HUES64 (cell line): ENCODE measurements at regions not wholly inside any gene's neighbourhood (a gene's known extent, or its start where the extent isn't known, plus 50 kb on each side); places are given as distances from the start of the nearest gene placed in this dataset.
A peak's percentile ranks its signal among the peaks of the same experiment; 100 is the strongest.
"Not testable (repeated sequence)": the region's sequence is repeated elsewhere in the genome, so short reads cannot be mapped to it uniquely, and the experiment has no call there.

Source experiments
- H3K27ac ChIP-seq: 2 replicates; pipeline ENCODE4 v1.7.0; 2013; ENCODE audit warnings: low read depth, low read length, inconsistent platforms
- H3K27me3 ChIP-seq: 2 replicates; pipeline ENCODE4 v1.6.1; 2013; ENCODE audit warnings: mild to moderate bottlenecking, low read length; ENCODE audit not compliant: insufficient read depth
- H3K36me3 ChIP-seq: 2 replicates; pipeline ENCODE4 v1.6.1; 2013; ENCODE audit warnings: mild to moderate bottlenecking, low read length; ENCODE audit not compliant: insufficient read depth
- H3K4me1 ChIP-seq: 2 replicates; pipeline ENCODE4 v1.6.1; 2013; ENCODE audit warnings: mild to moderate bottlenecking, low read length, moderate library complexity; ENCODE audit not compliant: insufficient read depth
- H3K4me3 ChIP-seq: 2 replicates; pipeline ENCODE4 v1.5.1; 2013; ENCODE audit warnings: mild to moderate bottlenecking, low read length, moderate library complexity
- H3K9ac ChIP-seq: 2 replicates; pipeline ENCODE4 v1.6.1; 2013; ENCODE audit warnings: mild to moderate bottlenecking, low read depth, low read length
- H3K9me3 ChIP-seq: 2 replicates; pipeline ENCODE4 v1.6.1; 2013; ENCODE audit warnings: low read depth, low read length; ENCODE audit not compliant: insufficient read depth
- WGBS: fragments of 150-250, 120-280 bp; methylation state at CpG from one replicate; pipeline ENCODE4 v1.1.7; 2013; ENCODE audit warnings: missing lambda C conversion rate; 5-methylcytosine and 5-hydroxymethylcytosine counted together

DNA sequence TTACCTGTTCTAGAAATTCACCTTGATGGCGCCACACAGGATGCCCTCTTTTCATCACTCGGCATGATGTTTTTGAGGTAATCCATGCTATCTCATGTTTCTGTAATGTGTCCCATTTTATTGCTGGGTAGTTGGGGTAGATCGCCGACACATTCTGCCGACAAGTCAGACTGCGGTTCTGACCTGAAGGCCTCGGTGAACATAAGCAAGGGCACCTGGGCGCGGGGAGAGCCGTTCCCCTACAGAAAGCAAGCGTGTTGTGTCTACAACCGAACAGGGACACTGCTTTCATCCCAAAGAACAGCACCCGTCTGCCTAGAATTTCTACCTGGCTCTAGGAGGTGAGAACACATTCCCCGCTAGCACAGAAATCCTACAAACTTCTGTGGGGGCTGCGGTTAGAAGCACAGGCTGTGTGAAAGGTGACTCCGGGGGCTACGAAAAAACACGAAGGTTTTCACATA is 149.2 kb downstream of the PPIAL4G start:
- Histone ChIP-seq H3K36me3 (no peaks in the 10 kb centered on the region), H3K4me1 (peaks cover 6% of the 10 kb centered on the region; the same call in 1 of the 2 replicates), H3K4me3 (peak overlapping the region; percentile 62), H3K9me3 (0 out of 2 replicates have a peak, but pooled peaks cover 7% of the 10 kb centered on the region), H3K27me3 (peaks cover 3% of the 10 kb centered on the region; the same call in 1 of the 2 replicates), H3K27ac (peak overlapping the region; percentile 95; the same call in 1 of the 2 replicates), H3K9ac (peak overlapping the region; percentile 96)
- WGBS = 11% methylated on average over 18 of the region's 18 CpGs

DNA sequence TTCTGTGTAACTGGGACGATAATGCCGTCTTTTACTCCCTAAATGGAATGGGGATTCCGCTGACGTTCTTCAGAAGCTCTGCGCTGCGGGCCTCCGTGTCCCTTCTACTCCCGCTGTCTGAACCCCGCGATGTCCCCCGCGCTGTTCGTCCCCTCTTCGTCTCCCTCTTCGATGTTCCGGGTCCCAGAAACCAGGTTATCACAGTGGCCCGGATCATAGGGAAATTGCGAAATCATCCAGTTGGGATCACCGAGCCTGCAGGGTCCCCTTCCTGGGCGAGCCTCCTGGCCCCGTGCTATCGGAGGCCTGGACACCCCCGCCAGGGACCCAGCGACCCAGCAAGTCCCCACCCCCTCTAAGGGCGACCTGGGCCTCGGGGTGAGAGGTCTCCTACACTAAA is 154.2 kb downstream of the PPIAL4G start:
- 94% methylated on average over 26 of the region's 26 CpGs for WGBS
- H3K27me3 ChIP-seq = no peaks in the 10 kb centered on the region
- H3K36me3 ChIP-seq = no peaks in the 10 kb centered on the region
- H3K9me3 ChIP-seq = 0 out of 2 replicates have a peak, but pooled peaks cover 7% of the 10 kb centered on the region
- no peak overlapping the region for H3K9ac ChIP-seq
- H3K27ac ChIP-seq = no peak overlapping the region
- H3K4me1 ChIP-seq = peaks cover 6% of the 10 kb centered on the region; the same call in 1 of the 2 replicates
- no peak overlapping the region for H3K4me3 ChIP-seq

DNA sequence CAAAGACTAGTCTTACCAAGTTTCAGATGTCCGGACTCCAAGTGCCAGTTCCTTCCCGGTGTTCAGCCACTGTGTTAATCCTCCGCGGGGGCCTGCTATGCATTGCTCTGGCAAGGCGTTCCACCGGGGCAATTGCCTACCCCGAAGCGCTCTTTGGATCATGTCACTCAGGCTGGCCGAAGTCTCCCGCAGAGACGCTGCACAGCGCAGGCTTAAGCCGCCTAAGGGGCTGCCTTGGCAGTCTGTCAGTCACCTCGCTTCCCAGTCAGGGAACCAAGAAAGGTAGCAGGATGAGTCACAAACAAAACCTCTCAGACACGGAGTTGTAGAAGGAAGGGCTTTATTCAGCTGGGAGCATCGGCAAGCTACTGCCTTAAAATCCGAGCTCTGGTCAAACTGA is 158.1 kb downstream of the PPIAL4G start:
- not testable (repeated sequence) for H3K27ac ChIP-seq, H3K4me3 ChIP-seq, H3K4me1 ChIP-seq, H3K27me3 ChIP-seq, H3K36me3 ChIP-seq, H3K9me3 ChIP-seq, H3K9ac ChIP-seq
- WGBS = 85% methylated on average over 16 of the region's 17 CpGs

DNA sequence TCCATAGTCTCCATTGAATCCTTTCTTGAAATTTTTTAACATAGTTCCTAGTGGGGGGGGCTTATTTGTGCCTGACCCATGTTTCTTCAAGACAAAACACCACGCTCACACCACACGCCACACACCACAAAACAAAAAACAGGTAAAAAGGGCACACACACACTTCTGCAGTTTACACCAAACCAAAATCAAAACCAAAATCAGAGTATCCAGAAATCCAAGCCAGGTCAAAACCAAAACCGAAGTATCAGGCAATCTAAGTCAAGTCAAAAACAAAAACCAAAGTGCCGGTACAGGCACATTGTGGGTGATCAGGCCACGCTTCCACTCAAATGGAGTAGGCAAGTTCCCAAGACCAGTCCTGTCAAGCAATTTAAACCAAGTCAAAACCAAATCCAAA is 158.6 kb downstream of the PPIAL4G start:
- not testable (repeated sequence) for H3K4me3 ChIP-seq, H3K36me3 ChIP-seq, H3K9me3 ChIP-seq, H3K27me3 ChIP-seq, H3K4me1 ChIP-seq, H3K27ac ChIP-seq, H3K9ac ChIP-seq
- WGBS = over 99% methylated on average over 5 of the region's 5 CpGs

DNA sequence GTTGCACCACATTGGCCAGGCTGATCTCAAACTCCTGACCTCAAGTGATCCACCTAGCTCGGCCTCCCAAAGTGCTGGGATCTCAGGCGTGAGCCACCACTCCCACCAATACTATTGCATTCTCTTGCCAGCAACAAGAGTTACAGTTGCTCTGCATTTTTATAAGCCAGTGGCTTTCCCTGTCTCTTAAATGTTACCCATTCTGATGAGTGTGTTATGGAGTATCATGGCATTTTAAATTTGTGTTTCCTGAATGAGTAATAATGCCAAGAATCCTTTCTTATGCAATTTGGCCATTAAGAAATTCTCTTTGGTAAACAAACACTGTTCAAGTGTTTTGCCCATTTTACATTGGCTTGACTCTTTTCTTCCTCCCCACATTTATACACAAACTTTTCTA is 163.0 kb downstream of the PPIAL4G start:
- not testable (repeated sequence) for H3K9me3 ChIP-seq, H3K4me3 ChIP-seq, H3K9ac ChIP-seq, H3K4me1 ChIP-seq, H3K27ac ChIP-seq, H3K36me3 ChIP-seq
- WGBS = 92% methylated on average over 2 of the region's 2 CpGs
- peaks cover 48% of the 10 kb centered on the region for H3K27me3 ChIP-seq

DNA sequence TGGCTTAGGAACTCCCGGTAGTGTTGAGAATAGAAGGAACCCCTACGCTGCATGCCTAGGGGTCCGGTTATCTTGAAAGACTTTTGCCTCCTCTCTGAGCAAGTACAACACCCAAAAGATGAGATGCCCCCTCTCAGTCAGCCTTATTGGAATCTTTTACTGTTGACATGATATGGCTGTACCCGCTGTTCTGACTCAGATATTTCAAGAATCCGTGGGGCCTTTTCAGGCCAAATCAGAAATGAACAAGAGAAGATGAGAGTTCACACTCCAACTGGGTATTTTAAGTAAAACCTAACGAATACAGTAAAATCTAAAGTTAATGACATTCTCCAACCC is 164.2 kb downstream of the PPIAL4G start:
- H3K9ac ChIP-seq = peak overlapping the region; percentile 74
- H3K36me3 ChIP-seq = no peaks in the 10 kb centered on the region
- 45% methylated on average over 6 of the region's 6 CpGs for WGBS
- H3K4me1 ChIP-seq = peaks cover 3% of the 10 kb centered on the region
- H3K27ac ChIP-seq = no peak overlapping the region
- no peaks in the 10 kb centered on the region for H3K9me3 ChIP-seq
- peak overlapping the region; percentile 79 for H3K4me3 ChIP-seq
- peaks cover 60% of the 10 kb centered on the region for H3K27me3 ChIP-seq

DNA sequence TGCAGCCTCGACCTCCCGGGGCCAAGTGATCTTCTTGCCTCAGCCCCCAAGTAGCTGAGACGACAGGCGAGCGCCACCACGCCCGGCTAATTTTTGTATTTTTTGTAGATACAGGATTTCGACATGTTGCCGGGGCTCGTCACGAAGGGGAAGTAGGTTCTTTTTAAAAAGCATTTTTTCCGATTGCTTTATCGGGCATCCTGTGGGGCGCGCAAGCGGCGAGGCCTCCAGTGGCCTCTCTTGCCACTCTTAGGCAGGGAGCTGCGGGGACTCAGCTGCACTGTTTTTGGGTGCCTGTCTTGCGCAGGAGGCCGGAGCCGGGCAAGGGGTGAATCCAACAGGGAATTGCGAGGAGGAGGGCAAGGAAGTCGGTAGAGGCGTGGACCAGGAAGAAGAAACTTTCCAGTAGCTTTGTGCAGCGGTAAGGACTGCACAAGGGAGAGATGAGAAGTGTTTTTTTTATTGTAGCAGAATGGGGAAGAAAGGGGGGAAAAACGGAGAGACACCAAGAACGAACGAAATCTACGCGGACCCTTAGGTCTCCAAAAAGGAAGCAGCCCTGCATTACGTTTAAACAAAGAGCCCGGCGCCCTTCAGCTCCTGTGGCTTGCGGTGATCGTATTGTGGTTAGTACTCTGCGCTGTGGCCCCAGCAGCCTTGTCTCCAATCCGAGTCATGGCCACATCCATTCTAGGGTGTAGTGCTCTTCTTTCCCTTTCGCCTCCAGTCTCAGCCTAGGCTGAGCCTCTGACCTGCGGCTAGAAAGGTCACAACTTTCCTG is 164.8 kb downstream of the PPIAL4G start:
- Histone ChIP-seq H3K36me3 (no peaks in the 10 kb centered on the region), H3K4me3 (peak overlapping the region; percentile 79), H3K27me3 (peaks cover 65% of the 10 kb centered on the region), H3K27ac (no peak overlapping the region), H3K4me1 (peaks cover 3% of the 10 kb centered on the region), H3K9ac (peak overlapping the region; percentile 74), H3K9me3 (no peaks in the 10 kb centered on the region)
- 11% methylated on average over 39 of the region's 39 CpGs for WGBS

DNA sequence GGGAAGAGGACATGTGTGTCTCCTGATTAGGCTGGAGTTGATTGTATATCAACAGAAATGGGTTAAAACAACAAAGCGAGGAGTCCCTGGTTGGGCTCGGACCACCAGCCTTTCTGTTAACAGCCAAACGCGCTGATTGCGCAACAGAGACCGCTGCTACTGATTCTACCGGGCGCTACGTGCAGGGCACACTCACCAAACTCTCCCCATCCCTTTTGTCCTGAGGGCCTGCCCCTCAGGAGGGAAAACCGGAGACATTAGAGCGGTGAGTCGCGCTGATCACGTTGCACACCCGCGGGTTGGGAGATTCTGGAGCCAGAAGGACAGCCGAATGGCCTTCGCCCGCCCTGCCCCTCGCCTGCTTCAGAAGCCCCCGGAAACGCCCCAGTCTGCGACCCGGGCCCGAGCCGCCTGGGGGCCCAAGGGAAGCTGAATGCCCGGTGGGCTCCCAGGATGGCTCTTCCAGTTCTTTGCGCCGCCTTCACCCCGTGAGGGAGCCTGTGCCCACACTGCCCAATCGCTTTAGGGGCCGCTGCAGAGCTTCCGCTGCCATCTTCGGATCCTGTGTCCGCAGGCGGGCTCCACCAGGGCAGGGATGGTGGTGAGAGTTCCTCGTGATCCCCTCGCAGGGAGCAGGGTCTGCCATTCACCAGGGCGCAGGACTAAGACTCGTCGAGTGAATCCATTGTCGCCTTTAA is 165.4 kb upstream of the NBPF11 start:
- no peaks in the 10 kb centered on the region for H3K36me3 ChIP-seq
- H3K9me3 ChIP-seq = no peaks in the 10 kb centered on the region
- H3K27me3 ChIP-seq = peaks cover 74% of the 10 kb centered on the region
- WGBS = 19% methylated on average over 42 of the region's 42 CpGs
- no peak overlapping the region for H3K27ac ChIP-seq
- peaks cover 3% of the 10 kb centered on the region for H3K4me1 ChIP-seq
- H3K9ac ChIP-seq = peak overlapping the region; percentile 74
- peak overlapping the region; percentile 79 for H3K4me3 ChIP-seq

DNA sequence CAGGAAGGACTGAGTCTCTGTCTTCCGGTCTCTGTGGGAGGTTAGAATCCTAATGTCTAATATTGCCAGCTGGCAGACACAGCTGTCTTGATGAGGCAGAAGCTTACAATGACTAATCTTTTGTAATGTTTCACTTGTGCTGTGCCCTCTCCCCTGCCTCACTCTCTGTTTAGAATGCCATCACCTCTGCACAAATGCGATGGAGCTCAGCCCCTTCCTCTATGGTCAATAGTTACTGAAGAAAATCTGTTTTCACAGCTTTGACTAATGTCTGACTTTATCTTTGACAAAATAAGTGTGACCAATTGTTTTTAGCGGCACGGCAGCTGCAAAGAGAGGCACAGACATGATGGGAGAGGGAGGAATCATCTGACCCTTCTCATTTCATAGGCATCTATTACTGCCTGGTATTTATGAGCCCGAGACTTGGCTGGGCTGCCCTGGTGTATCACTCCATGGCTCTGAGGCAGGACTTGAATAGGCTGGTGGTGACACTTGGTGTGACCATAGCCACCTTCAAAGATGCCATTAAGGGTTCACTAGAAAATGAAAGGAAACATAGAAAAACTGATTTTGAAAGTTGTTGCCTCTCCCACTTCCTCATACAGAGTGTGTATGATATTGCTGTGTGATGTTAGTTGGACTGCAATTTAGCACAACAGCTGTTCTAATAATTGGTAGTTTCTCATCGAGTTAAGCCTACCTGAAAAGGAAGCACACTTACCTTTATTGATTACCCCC is 163.2 kb upstream of the NBPF11 start:
- no peak overlapping the region for H3K27ac ChIP-seq

DNA sequence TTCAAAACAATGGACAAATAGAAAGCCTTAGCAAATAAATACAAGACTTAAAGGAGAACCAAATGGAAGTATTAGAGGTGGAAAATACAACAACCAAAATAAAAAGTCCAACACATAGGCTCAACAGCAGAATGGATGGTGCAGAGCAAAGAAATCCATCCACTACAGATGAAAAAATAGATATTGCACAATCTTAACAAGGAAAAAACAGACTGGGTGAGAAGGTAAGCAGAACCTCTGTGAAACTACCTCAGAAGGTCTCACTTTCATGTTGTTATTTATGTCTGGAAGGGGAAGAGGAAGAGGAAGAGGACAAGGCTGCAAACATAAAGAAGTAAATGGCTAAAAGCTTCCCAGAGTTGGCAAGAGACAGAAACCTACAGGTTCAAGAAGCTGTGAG is 158.7 kb upstream of the NBPF11 start:
- Histone ChIP-seq H3K9ac (no peak overlapping the region), H3K4me1 (0 out of 2 replicates have a peak, but pooled peaks cover 5% of the 10 kb centered on the region), H3K36me3 (no peaks in the 10 kb centered on the region), H3K27me3 (peaks cover 97% of the 10 kb centered on the region), H3K27ac (no peak overlapping the region), H3K4me3 (peak overlapping the region; percentile 72), H3K9me3 (no peaks in the 10 kb centered on the region)

More for the DNA sequence above, 163.2 kb upstream of the NBPF11 start:
- Histone ChIP-seq H3K27me3 (peaks cover 96% of the 10 kb centered on the region), H3K9me3 (no peaks in the 10 kb centered on the region), H3K4me3 (no peak overlapping the region), H3K4me1 (peaks cover 8% of the 10 kb centered on the region), H3K9ac (no peak overlapping the region), H3K36me3 (no peaks in the 10 kb centered on the region)
- 80% methylated on average over 6 of the region's 6 CpGs for WGBS

DNA sequence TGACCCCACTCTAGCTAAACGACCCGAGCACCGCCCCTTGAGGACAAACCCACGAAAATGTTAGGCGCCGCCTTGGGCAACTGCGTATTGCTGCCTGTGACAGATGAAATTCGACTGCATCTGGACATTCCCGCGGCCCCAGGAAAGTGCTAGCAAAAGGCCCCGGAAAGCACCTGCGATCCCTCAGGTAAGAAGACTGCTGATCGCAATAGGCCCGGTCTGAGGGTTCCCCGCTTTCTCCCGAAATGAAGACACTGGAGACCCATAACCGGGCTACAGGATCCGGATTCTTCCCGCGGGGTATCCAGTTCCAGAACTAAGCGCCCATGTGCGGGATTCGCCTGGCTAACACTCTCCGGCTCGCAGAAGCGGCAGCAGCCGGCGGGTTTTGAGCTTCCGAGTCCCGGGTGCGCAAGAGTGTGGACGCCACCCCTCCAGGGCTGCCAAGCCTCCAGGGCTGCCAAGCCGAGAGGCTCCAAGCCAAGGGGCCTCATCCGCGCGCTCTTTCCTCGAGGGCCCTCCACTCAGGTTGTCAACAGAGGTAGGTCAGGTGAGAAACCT is 157.9 kb upstream of the NBPF11 start:
- peaks cover 89% of the 10 kb centered on the region for H3K27me3 ChIP-seq
- no peak overlapping the region for H3K27ac ChIP-seq
- no peak overlapping the region; the same call in 1 of the 2 replicates for H3K9ac ChIP-seq
- H3K4me1 ChIP-seq = 0 out of 2 replicates have a peak, but pooled peaks cover 5% of the 10 kb centered on the region
- WGBS = 1% methylated on average over 37 of the region's 37 CpGs
- no peaks in the 10 kb centered on the region for H3K9me3 ChIP-seq
- H3K4me3 ChIP-seq = peak overlapping the region; percentile 72
- H3K36me3 ChIP-seq = no peaks in the 10 kb centered on the region
